D721Med (cell line): ENCODE measurements at regions not wholly inside any gene's neighbourhood (a gene's known extent, or its start where the extent isn't known, plus 50 kb on each side); places are given as distances from the start of the nearest gene placed in this dataset.

Source experiments
- DNase-seq: peaks from one replicate; pipeline ENCODE4 v3.0.0; 2011; ENCODE audit warnings: low spot score; ENCODE audit not compliant: insufficient read length
- FAIRE-seq: peaks from 2 replicates; lab custom pipeline; 2011; peaks lifted over from hg19 to GRCh38; lab: Jason Lieb, UNC
- CTCF ChIP-seq: IDR thresholded peaks from 2 replicates; pipeline ENCODE4 v1.5.1; 2012; ENCODE audit warnings: mild to moderate bottlenecking, control low read depth; ENCODE audit not compliant: insufficient read depth; ENCODE audit errors: missing control alignments

DNA sequence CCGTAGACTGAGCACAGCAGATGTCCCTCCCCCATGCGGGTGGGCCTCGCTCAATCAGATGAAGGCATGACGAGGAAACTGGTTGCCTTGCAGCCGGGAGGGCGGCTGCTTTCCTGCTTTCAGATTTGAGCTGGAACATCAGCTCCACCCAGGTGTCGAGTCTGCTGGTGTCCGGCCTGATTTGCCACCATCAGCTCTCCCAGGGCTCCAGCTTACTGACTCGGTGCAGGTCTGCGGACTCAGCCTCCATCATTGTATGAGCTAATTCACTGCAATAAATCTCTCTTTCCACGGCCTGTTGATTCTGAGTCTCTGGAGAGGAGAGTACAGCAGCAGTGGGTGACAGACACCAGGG, 156.2 kb downstream of the KIF26A start:
- DNase-seq = no peak
- TF ChIP-seq CTCF = no peak
- no peak for FAIRE-seq

GRCh38 chr14:104294983-104295680, 156.7 kb downstream of the KIF26A start:
- no peak for TF ChIP-seq CTCF
- DNase-seq (no peak), FAIRE-seq (no peak)

DNA sequence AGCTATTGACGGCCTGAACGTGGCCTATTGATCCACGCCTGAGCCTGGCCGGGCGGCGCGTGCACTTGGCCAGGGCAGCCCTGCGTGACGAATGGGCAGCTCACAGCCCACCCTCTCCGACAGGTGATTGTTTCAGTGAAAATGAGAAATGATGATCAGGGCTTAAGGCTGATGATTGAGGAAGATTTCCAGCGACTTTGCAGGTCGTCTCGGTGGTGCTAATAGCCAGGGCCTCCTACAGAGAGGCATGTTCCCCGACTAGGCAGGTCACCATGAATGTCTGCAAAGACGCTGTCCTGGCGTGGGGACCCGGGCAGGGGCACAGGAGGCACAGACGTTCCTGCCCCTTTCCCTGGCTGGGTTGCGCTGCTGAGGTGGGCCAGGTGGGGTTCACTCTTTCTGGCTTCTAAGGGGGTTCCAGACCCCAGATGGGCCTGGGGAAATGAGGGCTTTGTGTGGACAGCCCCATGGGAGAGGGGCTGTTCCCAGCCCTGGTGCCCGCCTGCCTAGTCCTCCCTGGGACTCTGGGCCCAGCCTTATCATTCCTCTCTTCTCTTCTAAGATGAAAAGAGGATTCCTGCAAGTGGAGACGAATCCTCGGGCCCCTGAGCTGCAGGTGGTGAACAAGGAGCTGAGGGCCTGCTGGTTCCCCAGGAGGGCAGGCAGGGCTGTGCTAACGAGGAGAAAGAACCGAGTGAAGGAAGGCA, 157.4 kb downstream of the KIF26A start:
- no peak for FAIRE-seq
- TF ChIP-seq CTCF = no peak
- DNase-seq = no peak

DNA sequence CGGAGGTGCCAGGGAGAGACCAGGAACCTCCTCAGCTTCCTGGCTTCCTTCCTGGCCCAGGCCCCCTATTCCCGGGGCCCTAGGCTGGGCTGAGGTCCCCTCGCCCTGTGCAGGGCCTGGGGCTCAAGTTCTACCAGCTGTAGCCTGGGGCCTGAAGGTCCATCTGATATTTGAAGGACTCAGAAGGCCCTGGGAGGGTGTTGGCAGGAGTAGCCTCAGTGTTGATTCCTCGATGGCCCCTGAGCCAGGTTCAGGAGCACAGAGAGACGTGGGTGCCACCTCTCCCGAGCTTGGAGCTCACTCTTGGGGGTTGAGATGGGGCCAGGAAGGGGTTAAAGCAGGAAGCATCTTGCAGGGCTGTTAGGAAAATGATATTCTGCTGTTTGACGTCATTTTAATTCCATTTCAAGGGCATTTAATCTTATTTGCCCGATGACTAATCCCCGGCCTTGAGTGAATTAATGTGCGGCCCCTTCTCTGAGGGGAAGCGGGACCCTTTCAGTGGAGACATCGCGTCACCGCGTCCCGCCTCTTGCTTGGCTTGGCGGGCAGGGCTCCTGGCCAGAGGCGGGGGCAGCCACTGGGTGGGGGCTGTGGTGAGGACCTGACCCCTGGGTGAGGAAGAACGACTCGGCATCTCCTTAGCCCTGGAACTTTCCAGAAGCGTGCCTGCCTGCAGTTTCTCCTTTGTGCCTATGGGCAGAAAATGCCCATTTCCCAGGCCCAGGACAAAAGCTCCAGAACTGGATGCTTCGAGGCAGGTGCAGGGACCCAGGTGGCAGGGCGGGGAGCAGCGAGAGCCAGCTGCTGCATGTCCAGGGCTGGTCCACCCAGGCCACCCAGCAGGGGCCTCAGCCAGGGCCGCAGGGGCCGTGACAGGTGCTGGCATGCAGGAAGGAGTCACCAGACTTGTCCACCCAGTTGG, 158.3 kb downstream of the KIF26A start:
- FAIRE-seq (no peak), DNase-seq (peak; percentile 86)
- no peak for TF ChIP-seq CTCF

- DNase-seq = no peak
- no peak for TF ChIP-seq CTCF
- FAIRE-seq = no peak
Measured at GRCh38 chr14:104297313-104297704, 158.9 kb downstream of the KIF26A start.

GRCh38 chr14:104297721-104298401, 159.5 kb downstream of the KIF26A start:
- no peak for TF ChIP-seq CTCF
- DNase-seq (no peak), FAIRE-seq (no peak)
